SU-DHL-6 (cell line): ENCODE measurements at regions not wholly inside any gene's neighbourhood (a gene's known extent, or its start where the extent isn't known, plus 50 kb on each side); places are given as distances from the start of the nearest gene placed in this dataset.

Experiments used
- CTCF ChIP-seq: fragments of 200-600 bp; sonication (generic); IDR thresholded peaks from one replicate; pipeline ENCODE4 v1.5.1; 2017; ENCODE audit warnings: antibody characterized with exemption, mild to moderate bottlenecking, low read length, moderate library complexity; ENCODE audit not compliant: insufficient read depth, poor library complexity, severe bottlenecking
- EZH2phosphoT487 ChIP-seq: fragments of 200-600 bp; sonication (generic), shearing (Covaris generic); conservative IDR thresholded peaks from 2 replicates; pipeline ENCODE4 v1.6.1; 2018; ENCODE audit warnings: mild to moderate bottlenecking, antibody characterized with exemption, low read length, moderate library complexity, mixed read lengths

- TF ChIP-seq CTCF (no peak), EZH2phosphoT487 (no peak)
These were observed 103.7 kb upstream of the ASIC2 start for GRCh38 chr17:33396818-33397217.
